ENCODE measurements at regions not wholly inside any gene's neighbourhood (a gene's known extent, or its start where the extent isn't known, plus 50 kb on each side); places are given as distances from the start of the nearest gene placed in this dataset.

- Histone ChIP-seq H3K36me3 (ENCODE audit: insufficient read depth, low read length) (no peaks in the 10 kb centered on the region), H3K4me2 (ENCODE audit: low read length) (no peak overlapping the region), H3K79me2 (ENCODE audit: insufficient read depth, low read length) (no peaks in the 10 kb centered on the region), H3K4me1 (ENCODE audit: insufficient read depth, low read length) (no peaks in the 10 kb centered on the region), H4K20me1 (ENCODE audit: insufficient read depth, low read length) (no peaks in the 10 kb centered on the region), H2AFZ (ENCODE audit: low read depth, low read length) (no peak overlapping the region), H3K27ac (ENCODE audit: low read depth, low read length) (no peak overlapping the region), H3K9me3 (ENCODE audit: insufficient read depth, low read depth, low read length) (no peaks in the 10 kb centered on the region), H3K4me3 (ENCODE audit: insufficient read depth, low read depth, low read length) (no peak overlapping the region), H3K27me3 (ENCODE audit: insufficient read depth, low read length) (no peaks in the 10 kb centered on the region), H3K9ac (ENCODE audit: low read length) (no peak overlapping the region)
- DNase-seq (ENCODE audit: low read depth) (no peak), FAIRE-seq (no peak)
- no peaks in the 10 kb centered on the region for H3K36me3 Mint-ChIP-seq (ENCODE audit: low read depth, unreplicated experiment)
- H3K4me1 Mint-ChIP-seq (ENCODE audit: low read depth, unreplicated experiment), result peaks cover 8% of the 10 kb centered on the region
- no peaks in the 10 kb centered on the region for H3K9me3 Mint-ChIP-seq (ENCODE audit: unreplicated experiment)
- H3K27me3 Mint-ChIP-seq (ENCODE audit: low read depth, unreplicated experiment), result no peaks in the 10 kb centered on the region
- H3K27ac Mint-ChIP-seq (ENCODE audit: unreplicated experiment), result no peak overlapping the region
- no peak overlapping the region for H3K4me3 Mint-ChIP-seq (ENCODE audit: unreplicated experiment)
- no peak for TF ChIP-seq EZH2 (IDR thresholded peaks at IDR 0.05; ENCODE audit: insufficient read depth, low read length)
- TF ChIP-seq, protein P1, sequence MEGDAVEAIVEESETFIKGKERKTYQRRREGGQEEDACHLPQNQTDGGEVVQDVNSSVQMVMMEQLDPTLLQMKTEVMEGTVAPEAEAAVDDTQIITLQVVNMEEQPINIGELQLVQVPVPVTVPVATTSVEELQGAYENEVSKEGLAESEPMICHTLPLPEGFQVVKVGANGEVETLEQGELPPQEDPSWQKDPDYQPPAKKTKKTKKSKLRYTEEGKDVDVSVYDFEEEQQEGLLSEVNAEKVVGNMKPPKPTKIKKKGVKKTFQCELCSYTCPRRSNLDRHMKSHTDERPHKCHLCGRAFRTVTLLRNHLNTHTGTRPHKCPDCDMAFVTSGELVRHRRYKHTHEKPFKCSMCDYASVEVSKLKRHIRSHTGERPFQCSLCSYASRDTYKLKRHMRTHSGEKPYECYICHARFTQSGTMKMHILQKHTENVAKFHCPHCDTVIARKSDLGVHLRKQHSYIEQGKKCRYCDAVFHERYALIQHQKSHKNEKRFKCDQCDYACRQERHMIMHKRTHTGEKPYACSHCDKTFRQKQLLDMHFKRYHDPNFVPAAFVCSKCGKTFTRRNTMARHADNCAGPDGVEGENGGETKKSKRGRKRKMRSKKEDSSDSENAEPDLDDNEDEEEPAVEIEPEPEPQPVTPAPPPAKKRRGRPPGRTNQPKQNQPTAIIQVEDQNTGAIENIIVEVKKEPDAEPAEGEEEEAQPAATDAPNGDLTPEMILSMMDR (IDR thresholded peaks at IDR 0.05; ENCODE audit: insufficient read depth, low read depth, low read length), result no peak
Observed at GRCh38 chr12:43271659-43272058, 280.3 kb downstream of the ADAMTS20 start.

DNA sequence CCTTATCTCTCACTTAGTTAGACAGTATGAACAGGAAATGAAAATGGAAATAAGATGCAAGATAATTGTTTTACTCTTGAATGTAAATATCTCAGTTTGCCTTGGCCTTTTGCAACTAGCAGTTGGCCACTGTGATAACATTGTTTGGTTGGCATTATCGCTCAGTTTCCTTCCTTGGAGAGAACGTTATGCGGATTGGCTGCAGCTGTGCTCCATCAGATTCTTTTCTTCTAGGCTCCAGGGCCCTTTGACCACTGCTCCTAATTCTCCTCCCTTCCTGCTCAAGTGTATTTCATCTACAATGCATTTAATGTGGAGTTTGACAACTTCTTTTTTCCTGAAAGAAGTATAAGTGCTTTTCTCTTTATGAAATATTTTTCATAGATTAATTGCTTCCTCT, 284.2 kb downstream of the ADAMTS20 start:
- no peak for TF ChIP-seq EZH2 (IDR thresholded peaks at IDR 0.05; ENCODE audit: insufficient read depth, low read length)
- TF ChIP-seq, protein P1 (IDR thresholded peaks at IDR 0.05; ENCODE audit: insufficient read depth, low read depth, low read length), result no peak
- no peak overlapping the region for H3K9ac ChIP-seq (ENCODE audit: low read length)
- no peak overlapping the region for H3K4me3 Mint-ChIP-seq (ENCODE audit: unreplicated experiment)
- no peak overlapping the region for H3K27ac Mint-ChIP-seq (ENCODE audit: unreplicated experiment)
- H3K79me2 ChIP-seq (ENCODE audit: insufficient read depth, low read length), result no peaks in the 10 kb centered on the region
- H2AFZ ChIP-seq (ENCODE audit: low read depth, low read length), result no peak overlapping the region
- no peak overlapping the region for H3K27ac ChIP-seq (ENCODE audit: low read depth, low read length)
- no peaks in the 10 kb centered on the region for H3K36me3 ChIP-seq (ENCODE audit: insufficient read depth, low read length)
- H3K36me3 Mint-ChIP-seq (ENCODE audit: low read depth, unreplicated experiment), result no peaks in the 10 kb centered on the region
- FAIRE-seq (no peak), DNase-seq (ENCODE audit: low read depth) (no peak)
- no peaks in the 10 kb centered on the region for H3K27me3 Mint-ChIP-seq (ENCODE audit: low read depth, unreplicated experiment)
- no peaks in the 10 kb centered on the region for H3K9me3 Mint-ChIP-seq (ENCODE audit: unreplicated experiment)
- no peaks in the 10 kb centered on the region for H3K9me3 ChIP-seq (ENCODE audit: insufficient read depth, low read depth, low read length)
- H3K4me2 ChIP-seq (ENCODE audit: low read length), result no peak overlapping the region
- H3K4me3 ChIP-seq (ENCODE audit: insufficient read depth, low read depth, low read length), result no peak overlapping the region
- H3K27me3 ChIP-seq (ENCODE audit: insufficient read depth, low read length), result no peaks in the 10 kb centered on the region
- peaks cover 7% of the 10 kb centered on the region for H3K4me1 Mint-ChIP-seq (ENCODE audit: low read depth, unreplicated experiment)
- H4K20me1 ChIP-seq (ENCODE audit: insufficient read depth, low read length), result no peaks in the 10 kb centered on the region
- H3K4me1 ChIP-seq (ENCODE audit: insufficient read depth, low read length), result no peaks in the 10 kb centered on the region

DNA sequence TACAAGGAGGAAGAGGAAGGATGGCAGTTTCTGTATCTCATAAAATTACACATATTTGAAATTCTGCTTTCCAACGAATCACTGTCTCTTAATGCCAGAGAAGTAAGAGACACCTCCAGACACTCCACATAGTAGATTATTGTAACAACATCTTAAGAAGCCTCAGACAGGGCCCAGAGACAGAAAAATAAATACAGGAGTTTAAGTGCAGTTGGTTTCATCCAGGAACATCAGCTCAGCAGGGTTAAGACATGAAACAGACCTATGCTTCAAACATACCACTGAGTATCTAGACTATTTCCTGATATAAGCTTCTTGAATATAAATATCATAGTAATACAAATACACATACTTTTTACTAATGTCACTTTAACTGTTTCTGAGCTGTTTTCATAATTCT, 290.3 kb downstream of the ADAMTS20 start:
- DNase-seq (ENCODE audit: low read depth) (no peak), FAIRE-seq (no peak)
- Histone ChIP-seq H3K9ac (ENCODE audit: low read length) (no peak overlapping the region), H3K9me3 (ENCODE audit: insufficient read depth, low read depth, low read length) (no peaks in the 10 kb centered on the region), H4K20me1 (ENCODE audit: insufficient read depth, low read length) (no peaks in the 10 kb centered on the region), H3K4me2 (ENCODE audit: low read length) (no peak overlapping the region), H3K4me1 (ENCODE audit: insufficient read depth, low read length) (no peaks in the 10 kb centered on the region), H3K27me3 (ENCODE audit: insufficient read depth, low read length) (no peaks in the 10 kb centered on the region), H3K4me3 (ENCODE audit: insufficient read depth, low read depth, low read length) (no peak overlapping the region), H3K79me2 (ENCODE audit: insufficient read depth, low read length) (no peaks in the 10 kb centered on the region), H3K36me3 (ENCODE audit: insufficient read depth, low read length) (no peaks in the 10 kb centered on the region), H3K27ac (ENCODE audit: low read depth, low read length) (no peak overlapping the region), H2AFZ (ENCODE audit: low read depth, low read length) (no peak overlapping the region)
- no peaks in the 10 kb centered on the region for H3K27me3 Mint-ChIP-seq (ENCODE audit: low read depth, unreplicated experiment)
- no peaks in the 10 kb centered on the region for H3K4me1 Mint-ChIP-seq (ENCODE audit: low read depth, unreplicated experiment)
- no peaks in the 10 kb centered on the region for H3K36me3 Mint-ChIP-seq (ENCODE audit: low read depth, unreplicated experiment)
- no peaks in the 10 kb centered on the region for H3K9me3 Mint-ChIP-seq (ENCODE audit: unreplicated experiment)
- no peak for TF ChIP-seq EZH2 (IDR thresholded peaks at IDR 0.05; ENCODE audit: insufficient read depth, low read length)
- TF ChIP-seq, protein P1 (IDR thresholded peaks at IDR 0.05; ENCODE audit: insufficient read depth, low read depth, low read length), result no peak
- no peak overlapping the region for H3K4me3 Mint-ChIP-seq (ENCODE audit: unreplicated experiment)
- no peak overlapping the region for H3K27ac Mint-ChIP-seq (ENCODE audit: unreplicated experiment)
